Transverse colon (tissue), 4 donors: ENCODE measurements at regions not wholly inside any gene's neighbourhood (a gene's known extent, or its start where the extent isn't known, plus 50 kb on each side); places are given as distances from the start of the nearest gene placed in this dataset.

ENCODE experiments used
- CTCF ChIP-seq, 5 experiments: fragments of 200-600 bp in 3 of 5; fragments of 450-650 bp in 2 of 5; sonication (generic) in 3 of 5; IDR thresholded peaks; 1 replicate in 2 of 5; 2 replicates in 3 of 5; pipeline ENCODE4 v1.5.1; 2016 to 2017; ENCODE audit warnings: antibody characterized with exemption in 5 of 5, inconsistent platforms in 3 of 5, mild to moderate bottlenecking in 2 of 5, moderate library complexity in 1 of 5
- POLR2A ChIP-seq: fragments of 450-650 bp; IDR thresholded peaks from one replicate; pipeline ENCODE4 v1.6.1; 2016; ENCODE audit warnings: antibody characterized with exemption, mild to moderate bottlenecking, moderate library complexity
- POLR2AphosphoS5 ChIP-seq, 3 donors: sonication (generic); formaldehyde crosslinking; IDR thresholded peaks; one replicate each; pipeline ENCODE4 v1.6.1; 2016; ENCODE audit warnings: antibody characterized with exemption in 3 of 3

GRCh38 chr18:7436166-7436565 lies 130.9 kb upstream of the PTPRM start:
- TF ChIP-seq CTCF (IDR thresholded peaks at IDR 0.05), result no peak
- TF ChIP-seq POLR2A, result no peak
- TF ChIP-seq POLR2AphosphoS5 (IDR thresholded peaks at IDR 0.05), result no peak
